H1 (cell line): ENCODE measurements at regions not wholly inside any gene's neighbourhood (a gene's known extent, or its start where the extent isn't known, plus 50 kb on each side); places are given as distances from the start of the nearest gene placed in this dataset.

ENCODE experiments used
- CTCF ChIA-PET: fragments of 300-600 bp; sonication (Branson Sonifier 250); formaldehyde crosslinking; loops from one replicate; lab custom pipeline; 2021; ENCODE audit not compliant: partially characterized antibody; lab: Charles Lee
- POLR2A ChIA-PET: fragments of 300-600 bp; sonication (Branson Sonifier 250); formaldehyde crosslinking; loops from one replicate; lab custom pipeline; 2021; ENCODE audit warnings: inconsistent platforms; ENCODE audit not compliant: partially characterized antibody; lab: Charles Lee
- DNase-seq, 2 experiments: peaks; one replicate each; pipeline versions ENCODE4 v3.0.0 to v3.0.0-alpha.2; 2010 to 2022; ENCODE audit warnings: low spot score in 2 of 2, low read depth in 1 of 2, mixed read lengths in 1 of 2
- FAIRE-seq: peaks from 2 replicates; lab custom pipeline; 2011; peaks lifted over from hg19 to GRCh38; lab: Jason Lieb, UNC
- H2AFZ ChIP-seq: 2 replicates; pipeline ENCODE4 v1.8.1; 2012; ENCODE audit warnings: low read length, inconsistent platforms
- H2AK5ac ChIP-seq: 2 replicates; pipeline ENCODE4 v1.6.1; 2013; ENCODE audit warnings: low read depth, low read length
- H2BK120ac ChIP-seq: replicated peaks from 2 replicates; pipeline ENCODE3; 2013; ENCODE audit warnings: low read depth, low read length, inconsistent platforms
- H2BK12ac ChIP-seq: 2 replicates; pipeline ENCODE4 v1.6.1; 2013; ENCODE audit warnings: low read depth, low read length
- H2BK15ac ChIP-seq: 2 replicates; pipeline ENCODE4 v1.6.1; 2013; ENCODE audit warnings: low read length
- H2BK20ac ChIP-seq: 2 replicates; pipeline ENCODE4 v1.6.1; 2013; ENCODE audit warnings: low read length
- H2BK5ac ChIP-seq: 2 replicates; pipeline ENCODE4 v1.6.1; 2013; ENCODE audit warnings: low read depth, low read length
- H3K14ac ChIP-seq: 2 replicates; pipeline ENCODE4 v1.6.1; 2013; ENCODE audit warnings: inconsistent platforms; ENCODE audit not compliant: insufficient read length
- H3K18ac ChIP-seq: 2 replicates; pipeline ENCODE4 v1.6.1; 2013; ENCODE audit warnings: low read length; ENCODE audit errors: extremely low read depth
- H3K23ac ChIP-seq: 2 replicates; pipeline ENCODE4 v1.6.1; 2013; ENCODE audit warnings: inconsistent platforms; ENCODE audit not compliant: insufficient read length
- H3K23me2 ChIP-seq: 2 replicates; pipeline ENCODE4 v1.6.1; 2013; ENCODE audit warnings: low read depth, low read length
- H3K27ac ChIP-seq: 2 replicates; pipeline ENCODE4 v1.6.1; 2011; ENCODE audit warnings: low read depth, low read length, inconsistent platforms
- H3K27me3 ChIP-seq, 4 experiments: replicated peaks in 1 of 4; 1 replicate in 1 of 4; 2 replicates in 3 of 4; pipeline versions ENCODE4 v1.6.1 to v1.8.1; 2011 to 2013; ENCODE audit warnings: low read length in 3 of 4, mild to moderate bottlenecking in 3 of 4, inconsistent platforms in 2 of 4, mixed read lengths in 2 of 4, moderate library complexity in 1 of 4; ENCODE audit not compliant: control insufficient read depth in 3 of 4, insufficient read depth in 3 of 4; ENCODE audit errors: extremely low read depth in 1 of 4
- H3K36me3 ChIP-seq, 4 experiments: 2 replicates each; pipeline versions ENCODE4 v1.6.1 to v1.8.1; 2011 to 2013; ENCODE audit warnings: mild to moderate bottlenecking in 4 of 4, low read length in 3 of 4, moderate library complexity in 2 of 4, control low read depth in 1 of 4, inconsistent platforms in 1 of 4; ENCODE audit not compliant: insufficient read depth in 4 of 4, control insufficient read depth in 2 of 4
- H3K4ac ChIP-seq: replicated peaks from 2 replicates; pipeline ENCODE3; 2013; ENCODE audit warnings: low read length, low read depth, mixed read lengths, inconsistent platforms; ENCODE audit not compliant: insufficient read length
- H3K4me1 ChIP-seq, 4 experiments: replicated peaks in 1 of 4; 1 replicate in 1 of 4; 2 replicates in 3 of 4; pipeline versions ENCODE4 v1.6.1 to v1.8.1; 2011 to 2013; ENCODE audit warnings: low read length in 3 of 4, inconsistent platforms in 2 of 4, mixed read lengths in 1 of 4; ENCODE audit not compliant: insufficient read depth in 4 of 4, control insufficient read depth in 3 of 4
- H3K4me2 ChIP-seq, 2 experiments: 2 replicates each; pipeline versions ENCODE4 v1.6.1 to v1.8.1; 2011 to 2013; ENCODE audit warnings: low read depth in 2 of 2, low read length in 2 of 2, control low read depth in 1 of 2, inconsistent platforms in 1 of 2, mild to moderate bottlenecking in 1 of 2; ENCODE audit not compliant: insufficient read depth in 1 of 2
- H3K4me3 ChIP-seq, 4 experiments: fragments of 200-600, 300-600 bp in 1 of 4; sonication (generic), shearing (Covaris generic), sonication (Bioruptor Twin) in 1 of 4; 2 replicates each; pipeline versions ENCODE4 v1.5.1 to v1.8.1; 2011 to 2016; ENCODE audit warnings: low read length in 4 of 4, low read depth in 3 of 4, control low read depth in 2 of 4, inconsistent platforms in 2 of 4, mild to moderate bottlenecking in 2 of 4, mixed read lengths in 1 of 4, moderate library complexity in 1 of 4; ENCODE audit not compliant: insufficient read depth in 2 of 4; ENCODE audit errors: extremely low read depth in 1 of 4
- H3K56ac ChIP-seq: replicated peaks from 2 replicates; pipeline ENCODE3; 2013; ENCODE audit warnings: low read depth, mild to moderate bottlenecking, mixed read lengths, low read length, inconsistent platforms; ENCODE audit not compliant: insufficient read length
- H3K79me1 ChIP-seq: 2 replicates; pipeline ENCODE4 v1.6.1; 2013; ENCODE audit warnings: low read depth, low read length, control low read depth
- H3K79me2 ChIP-seq, 2 experiments: 2 replicates each; pipeline versions ENCODE4 v1.6.1 to v1.8.1; 2012 to 2013; ENCODE audit warnings: low read length in 2 of 2, mild to moderate bottlenecking in 2 of 2, inconsistent platforms in 1 of 2; ENCODE audit not compliant: insufficient read depth in 2 of 2, control insufficient read depth in 1 of 2
- H3K9ac ChIP-seq, 4 experiments: replicated peaks in 1 of 4; 1 replicate in 1 of 4; 2 replicates in 3 of 4; pipeline versions ENCODE4 v1.6.1 to v1.8.1; 2011 to 2013; ENCODE audit warnings: low read depth in 3 of 4, low read length in 3 of 4, control low read depth in 2 of 4, mild to moderate bottlenecking in 2 of 4, moderate library complexity in 2 of 4, inconsistent platforms in 1 of 4; ENCODE audit errors: extremely low read depth in 1 of 4
- H3K9me3 ChIP-seq, 2 experiments: 2 replicates each; pipeline versions ENCODE4 v1.6.1 to v1.8.1; 2012 to 2013; ENCODE audit warnings: mild to moderate bottlenecking in 2 of 2, moderate library complexity in 2 of 2, control low read depth in 1 of 2, inconsistent platforms in 1 of 2, low read depth in 1 of 2, low read length in 1 of 2, mixed read lengths in 1 of 2; ENCODE audit not compliant: insufficient read depth in 2 of 2
- H4K20me1 ChIP-seq, 2 experiments: replicated peaks in 1 of 2; 2 replicates each; pipeline versions ENCODE3 to v1.8.1; 2011 to 2013; ENCODE audit warnings: inconsistent platforms in 2 of 2, low read length in 2 of 2, mild to moderate bottlenecking in 1 of 2; ENCODE audit not compliant: insufficient read depth in 2 of 2, control insufficient read depth in 1 of 2
- H4K5ac ChIP-seq: 2 replicates; pipeline ENCODE4 v1.6.1; 2013; ENCODE audit warnings: low read length, low read depth, mixed read lengths, inconsistent platforms; ENCODE audit not compliant: insufficient read length
- H4K8ac ChIP-seq: 2 replicates; pipeline ENCODE4 v1.8.0; 2013; ENCODE audit warnings: mild to moderate bottlenecking, moderate library complexity, low read length, inconsistent platforms; ENCODE audit not compliant: insufficient read depth; ENCODE audit errors: extremely low read depth
- H4K91ac ChIP-seq: replicated peaks from 2 replicates; pipeline ENCODE3; 2013; ENCODE audit warnings: low read length, mixed read lengths, inconsistent platforms; ENCODE audit not compliant: insufficient read length
- ATF3 ChIP-seq: IDR thresholded peaks from 2 replicates; pipeline ENCODE4 v1.6.1; 2011; ENCODE audit warnings: low read depth, mild to moderate bottlenecking, low read length; ENCODE audit not compliant: insufficient read depth
- CHD2 ChIP-seq: IDR thresholded peaks from 2 replicates; pipeline ENCODE4 v1.6.1; 2012; ENCODE audit warnings: low read length, improper control_type of control experiment
- POU5F1 ChIP-seq: IDR thresholded peaks from 2 replicates; pipeline ENCODE4 v1.6.1; 2011; ENCODE audit warnings: low read depth, mild to moderate bottlenecking, low read length, moderate library complexity
- SIRT6 ChIP-seq: IDR thresholded peaks from one replicate; pipeline ENCODE4 v1.7.1; 2012; ENCODE audit warnings: low read length, inconsistent platforms
- SUZ12 ChIP-seq: fragments of 200-600 bp; sonication (generic); IDR thresholded peaks from 2 replicates; pipeline ENCODE4 v1.6.1; 2012; ENCODE audit warnings: mild to moderate bottlenecking, inconsistent platforms, low read length, moderate library complexity, mixed read lengths
- TCF12 ChIP-seq: IDR thresholded peaks from 2 replicates; pipeline ENCODE4 v1.6.1; 2011; ENCODE audit warnings: low read depth, mild to moderate bottlenecking, low read length
- WGBS, 2 experiments: shearing (Covaris generic) in 1 of 2; methylation state at CpG; one replicate each; pipeline versions ENCODE4 v1.1.6 to v1.1.7; 2013 to 2015; ENCODE audit warnings: low lambda C conversion rate in 2 of 2, mixed read lengths in 2 of 2, inconsistent platforms in 1 of 2, low coverage in 1 of 2, missing lambda C conversion rate in 1 of 2; ENCODE audit not compliant: insufficient replicate concordance in 2 of 2, insufficient coverage in 1 of 2, insufficient read length in 1 of 2; ENCODE audit errors: extremely low coverage in 1 of 2, missing lambda C conversion rate in 1 of 2; 5-methylcytosine and 5-hydroxymethylcytosine counted together

- Histone ChIP-seq H3K4ac (no peak overlapping the region), H3K9me3 (peaks cover 0 to 4% of the 10 kb centered on the region in 2 experiments; a peak in 1 of 4 replicates), H3K4me1 (peaks cover 0 to 5% (median 4%) of the 10 kb centered on the region in 4 experiments; a peak in 4 of 7 replicates), H3K14ac (no peak overlapping the region), H2BK20ac (no peak overlapping the region), H2BK12ac (peak overlapping the region; percentile 30; the same call in 1 of the 2 replicates), H4K91ac (peak overlapping the region; percentile 61), H3K23ac (no peak overlapping the region), H3K23me2 (no peaks in the 10 kb centered on the region; the same call in 1 of the 2 replicates), H3K79me1 (no peaks in the 10 kb centered on the region), H3K4me2 (no peak overlapping the region), H3K4me3 (no peak overlapping the region), H4K5ac (no peak overlapping the region), H2BK5ac (no peak overlapping the region), H3K18ac (no peak overlapping the region), H4K20me1 (no peaks in the 10 kb centered on the region), H3K27me3 (no peaks in the 10 kb centered on the region), H2AK5ac (no peak overlapping the region), H3K9ac (no peak overlapping the region), H4K8ac (no peak overlapping the region), H3K56ac (no peak overlapping the region), H3K79me2 (no peaks in the 10 kb centered on the region), H3K27ac (no peak overlapping the region), H3K36me3 (no peaks in the 10 kb centered on the region), H2BK15ac (no peak overlapping the region), H2AFZ (peak overlapping the region; percentile 33; the same call in 1 of the 2 replicates), H2BK120ac (no peak overlapping the region)
- TF ChIP-seq POU5F1 (no peak), CHD2 (no peak), ATF3 (no peak), TCF12 (no peak), SIRT6 (no peak), SUZ12 (no peak)
- CTCF ChIA-PET, result interaction anchor here (1.0 to 3.2 kb wide), 11 partner anchors 11 to 216 kb away, joined by 3 to 14 read pairs (median 5); no protein-coding TSS in a partner anchor
- no peak for FAIRE-seq
- WGBS, 2 experiments, result 93% methylated on average over 3 of the region's 3 CpGs; no CpG with 5 or more reads in 1 of the 2 experiments
- POLR2A ChIA-PET, result interaction anchor here (0.8 to 1.1 kb wide), 2 partner anchors 125 to 255 kb away, joined by 4 read pairs; no protein-coding TSS in a partner anchor
- no peak for DNase-seq
These were observed 236.7 kb upstream of the JADE1 start for GRCh38 chr4:128572778-128573241.
